Renal pelvis (tissue), 1 donor: ENCODE measurements at regions not wholly inside any gene's neighbourhood (a gene's known extent, or its start where the extent isn't known, plus 50 kb on each side); places are given as distances from the start of the nearest gene placed in this dataset.
"Not testable (repeated sequence)": the region's sequence is repeated elsewhere in the genome, so short reads cannot be mapped to it uniquely, and the experiment has no call there.

Experiments used
- DNase-seq: peaks from one replicate; pipeline ENCODE4 v3.0.0-alpha.2; 2013

DNA sequence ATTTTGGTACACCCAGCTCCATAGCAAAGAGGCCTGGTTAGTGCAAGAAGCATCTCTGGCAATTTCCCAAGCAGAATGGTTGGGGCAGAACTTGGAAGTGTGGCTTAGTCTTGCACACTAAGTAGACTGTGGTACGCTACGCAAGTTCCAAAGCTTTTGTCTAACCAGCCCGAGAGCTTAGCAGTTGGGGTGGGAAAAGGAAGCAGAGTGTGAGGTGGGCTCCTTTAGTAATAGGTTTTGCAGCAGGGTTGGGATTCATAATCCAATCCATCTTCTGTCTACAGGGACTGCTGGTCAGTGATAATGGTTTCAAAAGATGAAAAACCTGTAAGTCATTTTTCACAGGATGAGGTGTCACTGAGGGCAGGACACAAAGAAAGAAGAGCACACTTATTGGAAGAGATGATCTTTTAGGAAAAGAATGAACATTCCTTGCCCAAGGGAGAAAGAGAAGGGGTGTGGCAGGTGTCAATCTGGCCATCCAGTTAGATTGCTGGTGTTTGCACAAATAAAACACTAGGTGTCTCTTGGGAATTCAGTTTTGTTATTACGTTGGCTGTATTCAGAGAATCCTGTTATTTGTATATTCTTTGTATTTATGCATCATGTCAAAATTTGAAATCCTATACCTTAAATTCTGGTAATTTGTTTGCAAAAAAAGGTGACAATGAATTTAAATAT is 244.3 kb downstream of the GPAT3 start:
- no peak for DNase-seq

GRCh38 chr4:83779103-83780052 is 243.5 kb downstream of the GPAT3 start:
- no peak for DNase-seq

- peak; percentile 12 for DNase-seq
Measured at GRCh38 chr4:83772685-83773084, 236.8 kb downstream of the GPAT3 start.

GRCh38 chr4:83771113-83771705 is 235.3 kb downstream of the GPAT3 start:
- peak; percentile 45 for DNase-seq

GRCh38 chr4:83768146-83768545 is 232.2 kb downstream of the GPAT3 start:
- DNase-seq, result no peak

DNA sequence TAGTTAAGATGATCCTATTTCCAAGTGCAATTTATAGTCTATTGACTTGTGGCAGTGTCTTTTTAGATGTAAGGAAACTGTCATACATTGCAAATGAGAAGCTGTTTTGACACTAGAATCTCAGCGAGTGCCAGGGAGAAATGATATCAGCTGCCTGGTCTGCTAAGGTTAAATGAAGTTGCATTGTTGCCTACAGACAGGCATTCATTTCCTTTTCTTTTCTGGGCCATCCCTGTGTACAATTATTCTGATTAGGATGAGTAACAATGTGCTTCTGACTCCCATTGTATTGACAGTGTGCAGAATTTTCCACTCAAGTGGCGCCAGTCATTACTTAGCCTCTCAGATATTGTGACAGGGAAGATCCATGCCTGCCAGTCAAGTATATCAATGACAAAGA is 231.2 kb downstream of the GPAT3 start:
- DNase-seq, result no peak

DNA sequence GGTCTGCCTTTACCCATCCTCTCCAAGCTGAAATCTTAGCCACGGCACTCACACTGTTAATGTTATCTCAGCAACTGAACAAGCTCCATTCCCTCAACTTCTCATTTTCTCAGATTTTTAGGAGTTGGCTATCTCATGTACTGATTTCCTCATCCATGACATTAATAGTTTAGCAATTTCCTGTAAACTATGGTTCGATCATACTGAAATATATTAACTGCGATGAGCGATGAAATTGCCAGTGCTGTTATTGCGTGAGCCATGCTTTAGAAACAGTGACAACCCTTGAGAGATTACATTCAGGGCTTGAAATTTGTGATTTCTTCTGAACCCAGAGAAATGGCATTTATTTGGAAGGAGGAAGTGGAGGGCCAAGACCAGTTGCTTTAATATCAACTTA is 223.7 kb downstream of the GPAT3 start:
- DNase-seq, result no peak

GRCh38 chr4:83758285-83758684 is 222.4 kb downstream of the GPAT3 start:
- DNase-seq, result no peak

- no peak for DNase-seq
Measured at GRCh38 chr4:83757121-83757621, 221.3 kb downstream of the GPAT3 start.

DNA sequence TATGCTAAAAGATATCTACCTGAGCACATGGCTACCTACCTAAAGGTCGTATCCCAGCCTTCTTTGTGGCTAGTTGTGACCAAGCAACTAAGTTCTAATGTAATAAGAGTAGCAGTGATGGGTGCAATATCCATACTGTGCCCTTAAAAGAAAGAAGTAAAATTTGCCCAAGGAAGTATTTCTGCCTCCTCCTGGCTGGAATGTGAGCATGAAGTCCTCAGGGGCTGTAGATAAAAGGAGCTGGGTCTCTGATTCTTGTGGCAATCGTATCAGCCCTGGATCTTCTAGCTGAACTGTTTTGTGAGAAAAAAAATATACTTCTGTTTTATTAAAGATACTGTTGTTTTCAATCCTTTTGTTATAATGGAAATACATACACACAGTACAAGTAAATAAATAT is 217.4 kb downstream of the GPAT3 start:
- DNase-seq, result no peak

- no peak for DNase-seq
Measured at GRCh38 chr4:83751336-83751949, 215.5 kb downstream of the GPAT3 start.

DNA sequence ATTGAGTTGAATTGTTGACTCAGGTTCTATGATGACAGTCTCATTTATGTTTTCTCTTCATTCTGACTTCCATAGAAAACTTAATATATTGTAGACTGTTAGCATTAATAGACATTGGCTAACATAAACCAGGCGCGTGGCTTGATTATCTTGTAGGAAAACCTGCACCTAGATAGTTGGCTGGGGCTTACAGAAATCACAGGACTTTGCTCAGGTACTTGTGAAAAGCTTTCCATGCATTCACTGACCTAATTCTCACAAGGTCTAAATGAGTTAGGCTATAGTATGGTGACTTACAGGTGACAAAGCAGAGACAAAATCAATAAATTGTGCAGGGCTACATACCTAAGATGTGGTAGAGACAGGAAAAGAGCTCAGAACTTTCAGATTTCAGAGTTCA is 212.8 kb downstream of the GPAT3 start:
- DNase-seq, result no peak

- no peak for DNase-seq
Measured at GRCh38 chr4:83738895-83739294, 203.0 kb downstream of the GPAT3 start.

DNA sequence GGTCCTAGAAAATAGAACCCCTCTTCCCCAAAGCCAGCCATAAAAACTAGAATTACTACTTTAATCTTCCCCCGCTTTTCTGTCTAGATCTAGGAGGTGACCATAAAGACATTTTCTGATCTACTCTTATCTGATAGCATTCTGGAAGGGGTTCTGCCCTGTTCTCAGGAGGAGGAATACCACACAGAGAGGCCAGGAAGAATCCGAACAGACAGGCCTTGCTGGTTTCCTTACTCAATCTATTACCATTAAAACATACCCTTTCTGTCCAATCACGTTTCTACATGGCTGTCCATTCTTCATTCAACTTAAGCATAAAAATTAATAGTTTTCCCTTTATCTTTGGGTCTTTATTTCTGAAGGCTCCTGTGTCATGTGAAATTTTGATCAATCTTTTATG is 198.7 kb downstream of the GPAT3 start:
- DNase-seq, result no peak

GRCh38 chr4:83732114-83732635 is 196.3 kb downstream of the GPAT3 start:
- no peak for DNase-seq

- DNase-seq, result no peak
Measured at GRCh38 chr4:83731609-83732008, 195.7 kb downstream of the GPAT3 start.

- DNase-seq, result not testable (repeated sequence)
Measured at GRCh38 chr4:83730958-83731357, 195.1 kb downstream of the GPAT3 start.

DNA sequence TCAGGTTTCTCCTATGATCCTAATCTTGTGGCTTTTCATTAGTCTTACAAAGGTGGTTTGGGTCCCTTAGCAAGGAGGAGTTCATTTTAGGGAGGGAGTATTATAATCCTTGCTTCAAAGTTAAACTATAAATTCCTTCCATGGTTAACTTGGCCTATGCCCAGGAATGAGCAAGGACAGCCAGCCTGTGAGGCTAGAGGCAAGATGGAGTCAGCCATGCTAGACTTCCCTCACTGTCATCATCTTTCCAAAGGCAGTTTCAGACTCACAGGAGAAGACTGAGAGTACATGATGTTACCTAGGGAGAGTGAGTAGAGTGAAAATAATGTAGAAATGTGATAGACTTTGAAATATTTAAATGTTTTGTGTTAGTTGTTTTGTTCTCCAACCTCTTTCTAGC is 192.3 kb downstream of the GPAT3 start:
- no peak for DNase-seq

DNA sequence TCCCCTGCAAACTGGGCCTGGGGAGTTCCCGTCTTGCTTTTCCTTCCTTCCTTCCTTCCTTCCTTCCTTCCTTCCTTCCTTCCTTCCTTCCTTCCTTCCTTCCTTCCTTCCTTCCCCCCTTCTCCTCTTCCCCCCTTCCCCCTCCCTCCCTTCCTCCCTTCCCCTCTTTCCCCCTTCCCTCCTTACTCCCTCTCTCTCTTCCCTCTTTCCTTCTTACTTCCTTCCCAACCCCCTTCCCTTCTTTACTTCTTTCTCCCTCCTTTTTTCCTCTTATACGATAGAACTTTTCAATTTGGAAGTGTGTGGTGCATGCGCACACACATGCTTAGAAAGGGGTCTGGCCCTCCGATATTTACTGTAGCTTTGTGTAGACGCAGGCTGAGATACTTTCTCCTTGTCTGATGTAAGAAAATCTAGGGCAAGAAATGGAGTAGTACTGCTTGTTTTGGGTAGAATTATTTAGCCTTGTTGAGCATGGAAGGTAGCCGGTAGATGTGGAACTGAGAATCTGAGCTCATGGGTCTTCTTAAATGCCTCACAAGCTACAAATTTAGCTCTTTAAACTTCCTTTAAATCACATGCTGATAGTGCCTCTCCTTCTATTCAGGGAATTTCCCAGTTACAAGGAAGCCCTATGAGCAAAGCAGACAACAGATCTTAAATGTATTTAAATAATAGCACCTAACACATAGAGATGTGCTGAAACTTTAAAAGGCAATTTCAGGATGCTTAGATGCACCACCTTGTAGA is 189.6 kb downstream of the GPAT3 start:
- no peak for DNase-seq

DNA sequence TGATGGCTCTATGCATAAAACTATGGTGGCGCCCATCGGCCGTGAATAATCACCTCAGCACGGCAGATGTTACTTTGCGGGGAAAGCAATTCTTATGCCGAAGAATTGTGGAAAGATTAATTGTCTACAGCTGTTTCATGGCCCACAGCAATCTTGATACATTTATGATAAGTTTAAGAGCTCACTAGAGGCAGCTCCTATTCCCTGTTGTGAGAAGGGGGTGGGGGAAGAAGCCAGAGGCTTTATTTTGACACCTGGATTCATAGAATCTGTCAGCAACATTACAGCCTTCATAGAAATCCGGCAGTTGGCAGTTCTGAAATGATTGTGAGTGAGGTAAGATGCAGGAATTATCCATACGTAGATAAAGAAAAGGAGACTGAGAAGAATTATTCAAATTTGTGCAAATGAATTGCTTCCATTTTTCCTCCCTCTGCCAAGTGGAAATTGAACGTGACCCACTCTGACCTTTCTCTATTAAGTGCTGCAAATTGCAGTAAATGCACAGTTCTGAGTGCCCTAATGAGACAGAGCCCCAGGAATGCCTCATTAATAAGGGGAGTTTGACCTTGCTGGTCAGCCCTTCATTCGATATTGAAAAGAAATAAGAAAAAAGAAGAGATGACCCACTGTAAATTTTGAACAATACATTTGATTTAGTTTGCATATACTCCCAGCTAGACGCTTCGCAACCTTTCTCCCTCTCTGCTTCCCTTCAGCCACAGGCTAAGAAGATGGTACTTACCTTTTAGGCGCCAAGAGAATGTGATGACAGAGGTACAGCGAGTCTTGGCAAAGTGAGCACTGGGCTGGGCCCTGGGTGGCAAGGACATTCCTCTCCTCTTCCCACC is 188.8 kb downstream of the GPAT3 start:
- DNase-seq, result no peak
